GM21367 (cell line): ENCODE measurements at regions not wholly inside any gene's neighbourhood (a gene's known extent, or its start where the extent isn't known, plus 50 kb on each side); places are given as distances from the start of the nearest gene placed in this dataset.

ENCODE experiments used
- ATAC-seq: cut with Tn5 transposase; IDR thresholded peaks from one replicate; pipeline ENCODE4 v1.9.1; 2021; ENCODE audit not compliant: unreplicated experiment

DNA sequence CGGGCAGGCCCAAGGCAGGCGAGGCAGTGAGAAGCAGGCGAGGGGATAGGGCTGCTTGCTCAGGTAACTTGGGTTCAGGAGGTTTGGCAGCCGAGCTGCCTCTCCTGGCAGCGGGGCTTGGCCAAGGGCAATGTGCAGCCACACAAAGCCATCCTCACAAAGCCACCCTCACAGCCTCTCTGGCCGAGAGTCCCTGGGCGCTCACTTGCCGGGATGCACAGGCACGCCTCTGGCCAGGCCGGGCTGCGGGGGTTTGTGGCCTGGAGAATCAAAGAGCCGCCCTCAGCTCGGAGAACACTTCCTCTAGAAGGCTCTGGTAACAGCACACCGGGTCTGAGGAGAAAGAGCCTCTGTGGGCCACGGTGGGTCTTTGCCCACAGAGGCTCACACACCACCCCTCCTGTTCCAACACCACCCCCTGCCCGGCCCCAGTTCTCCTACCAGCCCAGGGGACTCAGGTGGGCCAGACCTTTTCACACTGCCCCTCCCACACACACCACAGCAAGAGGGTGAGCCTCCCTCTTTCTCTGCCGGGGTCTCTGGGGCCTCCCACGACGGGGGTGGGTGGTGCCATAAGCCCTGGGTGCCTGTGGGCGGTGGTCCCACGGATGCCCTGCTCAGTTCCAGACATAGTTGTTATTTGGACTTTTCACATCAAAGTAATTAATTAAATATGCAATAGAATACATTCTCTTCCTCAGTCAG is 186.9 kb downstream of the ZFP36L2 start:
- ATAC-seq, result no peak

DNA sequence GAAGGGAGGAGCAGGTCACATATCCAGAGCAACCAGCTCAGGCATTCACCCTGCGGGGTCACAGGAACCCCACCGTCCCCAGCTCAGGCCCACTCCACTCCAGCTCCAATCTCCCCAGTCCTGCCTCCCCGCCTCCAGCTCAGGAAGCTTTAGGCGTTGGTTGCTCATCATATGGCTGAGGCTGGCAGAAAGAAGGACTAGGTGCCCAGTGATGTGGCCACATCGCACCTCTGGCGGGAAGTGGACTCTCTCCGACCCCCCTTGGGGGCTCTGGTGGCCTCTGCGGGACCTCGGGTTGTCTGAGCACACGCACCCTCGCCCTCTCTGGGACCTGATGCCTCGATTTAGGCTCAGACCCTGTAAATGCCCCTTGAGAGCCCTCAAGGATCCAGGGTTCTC is 187.7 kb downstream of the ZFP36L2 start:
- no peak for ATAC-seq

DNA sequence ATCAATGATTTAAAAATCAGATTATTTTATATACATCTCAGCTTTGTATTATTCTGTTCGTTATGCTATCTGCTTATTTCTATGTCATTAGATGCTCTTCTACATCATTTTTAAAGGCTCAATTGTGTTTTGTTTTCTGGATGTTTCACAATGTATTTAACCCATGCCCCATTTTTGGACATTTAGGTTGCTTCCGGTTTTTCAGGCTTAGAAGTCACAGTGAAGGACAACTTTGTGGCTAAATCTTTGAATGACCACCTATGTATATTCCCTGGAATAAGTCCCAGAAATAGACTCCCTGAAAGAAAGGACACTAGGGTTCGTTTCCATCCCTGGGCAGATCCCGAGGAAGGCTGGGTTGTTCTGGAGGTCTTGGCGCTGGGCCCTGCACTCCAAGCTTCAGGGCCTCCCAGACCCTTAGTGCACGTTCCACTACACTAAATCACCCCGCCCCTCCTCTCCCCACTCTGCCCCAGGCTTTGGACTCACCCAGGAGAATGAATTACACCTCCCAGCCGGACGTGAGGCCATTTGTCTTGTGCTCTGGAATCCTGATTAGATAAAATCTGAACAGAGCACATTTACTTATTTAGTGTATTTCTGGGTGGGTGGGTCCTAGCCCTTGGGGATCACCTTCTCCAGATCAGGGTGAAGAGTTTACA is 188.2 kb downstream of the ZFP36L2 start:
- ATAC-seq, result no peak

DNA sequence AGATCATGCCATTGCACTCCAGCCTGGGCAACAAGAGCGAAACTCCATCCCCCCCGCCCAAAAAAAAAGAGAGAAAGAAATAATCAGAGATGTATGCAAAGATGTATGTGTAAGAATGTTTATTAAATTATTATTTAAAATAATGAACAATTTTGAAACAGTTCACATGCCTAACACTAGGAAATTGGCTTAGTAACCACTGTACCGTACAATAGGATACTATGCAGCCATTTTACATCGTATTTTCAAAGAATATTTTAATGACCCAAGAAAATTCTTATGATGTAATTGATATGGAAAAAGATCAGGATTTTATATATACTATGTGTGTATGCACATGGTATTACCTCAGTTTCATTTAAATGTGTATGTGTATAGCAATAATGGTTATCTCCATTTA is 190.5 kb downstream of the ZFP36L2 start:
- ATAC-seq, result no peak

DNA sequence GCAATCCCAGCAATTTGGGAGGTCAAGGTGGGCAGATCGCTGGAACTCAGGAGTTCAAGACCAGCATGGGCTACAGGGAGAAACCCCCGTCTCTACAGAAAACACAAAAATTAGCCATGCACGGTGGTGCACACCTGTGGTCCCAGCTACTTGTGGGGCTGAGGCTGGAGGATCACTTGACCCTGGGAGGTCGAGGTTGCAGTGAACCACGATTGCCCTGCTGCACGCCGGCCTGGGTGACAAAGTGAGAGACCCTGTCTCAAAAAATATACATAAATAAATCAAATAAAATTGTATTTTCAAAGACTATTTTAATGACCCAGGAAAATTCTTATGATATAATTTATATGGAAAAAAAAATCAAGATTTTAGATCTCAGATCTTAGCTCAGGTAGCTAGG is 191.5 kb downstream of the ZFP36L2 start:
- ATAC-seq, result no peak

DNA sequence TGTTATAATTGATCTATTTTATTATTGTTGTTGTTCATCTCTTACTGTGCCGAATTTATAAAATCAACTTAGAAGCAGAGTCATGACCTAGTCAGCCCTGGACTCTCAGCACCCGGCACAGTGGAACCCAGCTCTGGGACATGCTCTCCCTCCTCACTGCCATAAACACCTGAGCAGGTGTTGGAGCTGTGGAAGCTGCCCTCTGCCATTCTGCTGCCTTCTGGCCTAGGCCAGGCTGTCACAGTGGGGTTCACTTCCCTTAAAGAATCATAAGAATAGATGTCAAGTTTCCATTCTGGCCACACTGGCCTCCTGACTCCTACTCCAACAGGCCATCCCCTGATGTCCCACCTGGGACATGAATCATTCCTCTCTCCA is 192.2 kb downstream of the ZFP36L2 start:
- no peak for ATAC-seq

DNA sequence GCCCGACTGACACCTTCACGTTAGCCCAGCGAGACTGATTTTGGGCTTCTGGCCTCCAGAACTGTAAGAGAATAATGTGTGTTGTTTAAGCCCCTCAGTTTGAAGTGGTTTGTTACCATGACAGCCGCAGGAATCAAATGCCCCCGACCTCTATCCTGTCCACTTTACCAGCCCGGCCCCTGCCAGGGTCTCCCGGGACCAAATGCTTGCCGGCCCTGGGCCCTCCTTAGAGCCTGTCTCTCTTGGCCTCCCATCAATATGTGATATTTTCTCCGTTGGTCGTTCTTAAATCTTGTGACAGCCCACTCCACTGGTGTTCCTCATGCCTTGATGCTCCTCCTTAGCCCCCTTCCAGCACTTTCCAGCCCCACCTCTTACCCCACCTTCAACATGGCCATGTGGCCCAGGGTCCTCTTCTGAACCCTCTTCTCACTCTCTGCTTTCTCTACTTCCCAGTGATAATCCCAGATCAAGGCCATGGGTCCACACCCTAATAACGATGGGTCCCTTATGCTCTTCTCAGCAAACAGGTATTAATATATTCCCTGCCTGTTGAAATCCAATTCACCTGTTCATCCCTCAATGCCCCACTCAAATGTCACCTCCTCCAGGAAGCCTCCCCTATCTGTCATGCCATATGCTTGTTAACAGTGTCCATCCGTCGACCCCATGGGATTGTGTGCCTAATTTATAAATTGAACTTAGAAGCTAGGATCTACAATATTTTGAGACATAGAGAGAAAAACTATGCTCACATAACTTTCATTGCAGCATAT is 192.8 kb downstream of the ZFP36L2 start:
- ATAC-seq, result no peak

DNA sequence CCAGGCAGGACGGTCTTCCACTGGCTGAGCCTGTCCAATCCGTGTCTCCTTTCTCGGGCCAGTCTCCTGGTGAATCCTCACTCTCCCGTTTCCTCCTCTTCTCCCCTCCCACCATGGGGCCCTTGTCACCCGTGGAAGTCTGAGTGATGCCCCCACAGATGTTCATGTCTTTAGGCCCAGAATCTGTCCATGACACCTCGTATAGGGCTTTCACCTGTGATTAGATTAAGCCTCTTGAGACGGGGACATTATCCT is 193.5 kb downstream of the ZFP36L2 start:
- no peak for ATAC-seq

DNA sequence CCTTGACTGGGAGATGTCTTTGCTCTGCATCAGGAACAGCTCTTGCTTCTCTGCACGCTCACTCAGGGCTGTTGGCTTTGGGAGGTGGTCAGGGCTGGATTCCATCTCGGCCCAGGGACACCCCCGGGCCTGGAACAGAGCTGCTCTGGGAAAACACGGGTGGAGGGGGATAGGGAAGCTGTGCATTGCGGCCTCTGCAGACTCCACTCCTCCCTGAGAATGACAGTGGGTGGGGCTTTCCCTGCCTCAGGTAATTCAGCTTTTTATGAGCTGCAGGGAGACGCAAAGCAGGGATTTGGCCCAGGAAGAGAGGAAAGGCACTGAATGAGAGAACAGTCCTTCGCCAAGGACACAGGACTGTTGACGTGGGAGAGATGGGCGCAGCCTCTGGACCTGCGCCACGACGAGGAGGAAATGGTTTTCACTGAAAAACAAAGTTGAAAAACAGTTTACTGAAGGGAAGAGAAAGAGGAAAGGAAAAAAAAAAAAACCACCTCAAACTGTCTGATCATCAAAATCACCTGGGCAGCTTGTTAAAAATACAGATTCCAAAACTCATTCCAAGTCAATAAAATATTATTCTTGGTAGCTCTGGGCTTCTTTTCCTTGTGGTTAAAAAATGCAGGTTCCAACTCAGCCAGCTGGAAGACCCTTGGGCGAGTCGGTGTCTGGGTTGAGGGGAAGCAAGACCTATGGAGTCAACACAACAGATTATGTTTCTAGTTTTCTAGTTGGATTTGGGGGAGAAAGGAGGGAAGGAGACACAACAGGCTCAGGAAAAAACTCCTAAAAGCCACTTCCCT is 194.0 kb downstream of the ZFP36L2 start:
- ATAC-seq, result no peak

DNA sequence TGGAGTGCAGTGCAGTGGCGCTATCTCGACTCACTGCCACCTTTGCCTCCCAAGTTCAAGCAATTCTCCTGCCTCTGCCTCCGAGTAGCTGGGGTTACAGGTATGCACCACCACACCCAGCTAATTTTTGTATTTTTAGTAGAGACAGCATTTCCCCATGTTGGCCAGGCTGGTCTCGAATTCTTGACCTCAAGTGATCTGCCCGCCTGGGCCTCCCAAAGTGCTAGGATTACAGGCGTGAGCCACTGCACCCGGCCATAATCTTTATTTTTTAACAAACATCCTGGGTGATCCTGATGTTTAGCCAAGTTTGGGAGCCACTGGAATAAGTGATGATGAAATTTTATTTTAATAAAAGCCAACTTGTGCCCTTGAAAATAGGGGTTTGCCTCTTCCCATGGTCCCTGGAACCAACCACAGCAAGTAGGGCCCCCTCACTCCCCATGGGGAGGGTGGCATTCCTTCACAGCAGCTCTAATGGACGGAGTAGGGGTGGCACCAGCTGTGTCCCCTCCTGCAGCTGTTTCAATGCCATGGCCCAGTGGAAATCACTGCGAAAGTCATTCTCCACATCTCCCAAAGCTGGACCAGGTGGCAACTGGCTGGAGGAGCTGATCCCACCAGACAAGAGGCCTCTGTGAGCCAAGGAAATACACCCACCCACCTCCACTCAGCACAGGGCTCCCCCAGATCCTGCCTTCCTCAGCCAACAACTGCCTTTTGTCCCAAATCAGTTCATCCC is 194.8 kb downstream of the ZFP36L2 start:
- no peak for ATAC-seq

DNA sequence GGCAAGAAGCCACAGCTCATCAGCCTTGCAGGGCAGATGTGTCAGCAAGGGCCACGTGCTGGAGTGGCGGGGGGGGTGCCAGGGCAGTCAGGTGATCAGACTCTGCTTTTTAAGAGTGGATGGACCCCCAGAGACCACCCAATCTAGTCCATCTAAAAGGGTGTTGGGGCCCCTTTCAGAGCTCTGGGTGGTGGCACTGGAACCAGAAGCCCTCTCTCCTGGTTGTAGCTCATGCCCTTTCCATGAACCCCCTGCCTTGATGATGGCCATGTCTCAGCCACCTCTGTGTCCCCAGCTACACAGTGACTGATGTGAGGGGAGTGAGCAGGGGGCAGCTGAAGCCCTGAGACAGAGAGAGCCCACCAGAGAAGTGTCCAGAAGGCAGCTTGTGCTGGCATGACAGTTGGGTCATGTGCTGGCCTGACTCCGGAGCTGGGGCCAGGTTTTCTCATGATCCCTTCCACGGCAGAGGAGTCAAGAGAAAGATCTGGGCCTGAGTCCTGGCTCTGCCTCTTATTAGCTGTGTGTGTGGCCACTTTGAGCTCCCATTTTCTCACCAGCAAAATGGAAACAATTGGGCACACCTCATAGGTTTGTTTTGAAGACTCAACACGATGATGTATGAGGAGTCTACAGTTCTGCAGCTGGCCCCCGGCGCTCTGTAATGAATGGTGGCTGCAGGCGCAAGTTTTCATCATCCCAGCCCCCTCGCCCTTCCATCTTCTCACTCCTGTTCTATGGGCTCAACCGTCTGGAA is 195.7 kb downstream of the ZFP36L2 start:
- no peak for ATAC-seq

DNA sequence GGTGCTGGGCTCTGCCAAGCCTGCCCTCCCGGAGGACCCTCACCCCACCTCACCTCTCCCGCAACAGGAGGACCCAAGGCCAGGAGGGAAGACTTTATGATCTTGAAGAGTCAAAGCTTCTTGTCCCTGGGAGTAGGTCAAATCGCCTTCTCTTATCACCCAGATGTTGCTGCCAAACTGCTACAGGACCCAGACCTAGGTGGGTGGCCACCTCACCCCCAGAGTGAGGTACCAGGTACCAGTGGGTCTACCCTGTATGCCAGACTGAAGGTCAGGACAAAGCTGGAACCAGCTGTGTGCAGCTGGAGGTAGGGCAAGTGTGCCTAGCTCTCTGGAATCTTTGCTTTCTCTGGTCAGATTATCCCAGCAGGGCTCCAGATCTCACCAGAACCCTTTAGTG is 197.2 kb downstream of the ZFP36L2 start:
- no peak for ATAC-seq

DNA sequence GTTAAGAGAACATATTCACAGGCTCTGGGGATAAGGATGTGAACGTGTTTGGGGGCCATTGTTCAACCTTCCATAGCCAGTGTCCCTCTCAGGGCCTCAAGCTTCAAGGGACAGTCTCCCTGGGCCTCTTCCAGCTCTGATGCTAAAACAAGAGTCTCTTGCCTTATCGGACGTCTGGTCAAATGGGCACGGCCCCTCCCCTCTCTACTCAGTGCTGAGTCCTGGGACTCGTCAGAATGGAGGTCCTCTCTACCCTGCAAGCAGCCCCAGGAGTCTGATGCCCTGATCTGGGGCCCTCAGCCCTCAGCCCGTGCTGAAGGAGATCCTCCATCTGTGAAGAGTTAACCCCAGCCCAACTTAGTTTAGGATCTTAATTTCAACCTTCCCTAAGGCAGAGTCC is 198.2 kb downstream of the ZFP36L2 start:
- no peak for ATAC-seq

DNA sequence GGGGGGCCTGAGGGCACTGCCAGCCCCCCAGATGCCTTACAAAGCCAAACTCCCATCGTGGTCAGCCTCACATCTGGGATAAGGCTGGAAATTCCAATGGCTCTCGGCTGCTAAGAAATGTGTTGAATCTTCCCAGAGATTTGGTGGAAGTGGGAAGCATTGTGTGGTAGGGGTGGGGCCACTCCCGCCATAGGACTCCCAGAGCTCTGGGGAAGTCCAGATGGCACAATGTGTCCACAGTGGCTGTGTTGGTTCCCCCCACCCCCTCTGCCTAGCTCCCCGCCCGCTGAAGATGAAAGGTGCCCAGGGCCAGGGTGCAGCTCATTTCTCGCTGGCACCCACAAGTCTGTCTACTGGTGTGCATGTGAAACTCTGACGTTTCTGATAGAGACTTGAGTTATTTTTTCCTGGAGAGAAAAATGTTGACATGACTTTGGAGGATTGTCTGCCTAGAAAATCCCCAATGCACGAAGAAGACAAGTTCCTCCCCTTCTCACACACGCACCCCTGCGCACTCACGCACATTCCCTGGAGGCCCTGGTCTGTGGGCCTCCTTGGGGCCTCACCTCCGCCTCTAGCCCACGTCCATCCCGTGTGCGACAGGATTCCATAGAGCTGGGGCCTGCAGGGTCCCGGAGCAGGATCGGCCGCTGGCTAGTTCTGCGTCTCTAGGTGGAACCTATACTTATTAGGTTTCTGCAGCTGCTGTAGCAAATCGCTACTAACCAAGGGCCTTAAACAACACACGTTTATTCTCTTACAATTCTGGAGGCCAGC is 199.1 kb downstream of the ZFP36L2 start:
- no peak for ATAC-seq

DNA sequence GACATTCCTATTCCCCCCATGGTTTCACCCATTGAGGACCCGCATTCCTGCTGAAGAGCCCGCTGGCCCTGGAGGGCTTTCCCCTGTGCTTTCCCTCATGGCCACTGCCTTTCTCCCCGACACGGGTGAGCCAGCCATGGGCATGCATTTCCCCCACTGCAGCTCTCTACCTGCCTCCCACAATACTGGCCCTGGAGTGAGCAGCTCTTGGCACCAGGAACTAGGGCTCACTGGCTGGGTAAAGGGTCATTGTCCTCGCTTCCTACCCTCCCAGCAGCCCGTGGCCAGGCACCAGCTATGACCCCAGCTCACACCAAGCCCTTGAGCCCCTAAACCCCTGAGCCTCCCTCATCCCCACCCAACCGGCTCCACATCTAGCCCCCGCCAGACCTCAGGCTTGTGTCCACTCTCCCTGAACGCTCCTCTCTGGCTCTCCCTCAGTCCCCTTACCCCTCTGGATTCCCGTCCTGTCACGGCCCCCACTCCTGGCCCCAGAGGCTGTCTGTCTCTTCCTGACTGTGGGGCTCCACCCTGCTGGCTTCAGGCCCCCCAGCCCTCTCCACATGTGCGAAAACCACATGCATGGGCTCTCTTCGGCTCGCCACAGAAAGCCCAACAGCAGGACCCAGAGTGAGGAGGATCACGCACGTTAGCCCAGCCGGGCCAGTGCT is 199.8 kb downstream of the ZFP36L2 start:
- no peak for ATAC-seq

DNA sequence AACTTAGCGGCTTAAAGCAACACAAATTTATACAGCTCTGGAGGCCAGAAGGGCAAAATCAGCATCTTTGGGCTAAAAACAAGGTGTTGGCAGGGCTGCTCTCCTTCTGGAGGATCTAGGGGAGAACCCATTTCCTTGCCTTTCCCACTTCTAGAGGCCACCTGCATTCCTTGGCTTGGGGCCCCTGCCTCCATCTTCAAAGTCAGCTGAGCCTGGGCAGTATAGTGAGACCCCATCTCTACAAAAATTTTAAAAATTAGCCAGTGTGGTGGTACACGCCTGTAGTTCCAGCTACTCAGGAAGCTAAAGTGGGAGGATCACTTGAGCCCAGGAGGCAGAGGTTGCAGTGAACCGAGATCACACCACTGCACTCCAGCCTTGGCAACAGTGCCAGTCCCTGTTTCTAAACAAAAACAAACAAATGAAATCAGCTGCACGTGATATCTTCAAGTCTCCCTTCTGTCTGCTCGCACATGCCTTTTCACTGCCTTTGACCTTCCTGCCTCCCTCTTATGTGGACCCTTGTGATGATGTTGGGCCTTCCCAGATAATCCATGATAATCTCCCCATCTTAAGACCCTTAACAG is 200.6 kb downstream of the ZFP36L2 start:
- no peak for ATAC-seq

DNA sequence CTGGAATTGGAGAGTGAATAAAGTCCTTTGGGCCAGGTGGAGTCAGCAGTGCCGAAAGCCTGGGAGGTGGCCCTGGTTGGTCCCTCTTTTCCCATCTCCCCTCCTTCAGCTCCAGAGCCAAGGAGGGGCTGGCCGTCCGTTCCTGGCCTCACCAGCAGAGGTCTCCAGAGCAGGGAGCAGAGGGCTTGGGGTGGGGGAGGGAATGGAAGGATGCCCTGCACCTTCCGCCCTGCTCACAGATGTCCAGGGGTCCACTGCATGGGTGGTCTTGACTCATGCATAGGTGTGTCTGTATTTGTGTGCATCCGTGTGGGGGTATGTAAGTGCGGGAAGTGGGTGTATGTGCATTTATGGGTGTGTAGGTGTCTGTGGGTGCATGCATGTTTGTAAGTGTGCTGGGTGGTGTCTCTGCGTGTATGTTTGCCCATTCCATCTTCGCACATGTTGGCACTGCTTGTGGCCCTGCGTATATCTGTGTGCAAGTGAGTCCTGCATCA is 201.8 kb downstream of the ZFP36L2 start:
- no peak for ATAC-seq

DNA sequence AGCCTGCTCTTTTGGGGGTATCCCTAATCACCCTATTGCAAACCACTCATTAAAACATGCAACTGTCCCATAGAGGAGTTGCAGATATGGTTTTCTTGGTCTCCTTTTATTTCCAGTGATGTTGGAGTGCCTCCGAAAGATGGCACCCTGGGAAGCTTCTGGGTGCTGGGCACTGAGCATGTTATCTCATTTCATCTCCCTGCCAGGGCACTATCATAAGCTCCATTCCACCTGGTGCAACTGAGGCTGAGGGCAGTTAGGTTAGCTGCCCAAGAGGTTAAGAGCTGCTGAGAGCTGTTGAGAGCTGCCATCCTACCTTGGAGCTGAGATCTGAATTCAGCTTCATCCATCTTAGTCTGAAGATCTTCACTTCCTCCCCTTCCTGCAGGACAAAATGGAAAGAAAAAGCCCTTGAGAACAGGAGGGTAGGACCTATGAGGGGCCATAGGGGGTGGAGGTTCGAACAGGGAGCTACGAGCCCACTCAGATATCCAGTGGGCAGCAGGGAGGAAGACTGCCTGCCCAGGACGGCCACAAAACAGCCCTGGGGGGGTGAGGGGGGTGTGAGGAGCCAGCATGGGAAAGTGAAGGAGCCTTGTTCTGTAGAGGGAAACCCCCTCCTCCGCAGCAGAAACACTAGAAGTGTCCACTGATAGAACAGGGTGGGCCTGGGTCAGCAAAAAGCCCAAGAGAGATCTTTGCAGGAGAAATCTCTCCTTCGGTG is 202.5 kb downstream of the ZFP36L2 start:
- no peak for ATAC-seq
